OCI-LY3 (cell line): ENCODE measurements at regions not wholly inside any gene's neighbourhood (a gene's known extent, or its start where the extent isn't known, plus 50 kb on each side); places are given as distances from the start of the nearest gene placed in this dataset.

Experiments
- H2AFZ ChIP-seq: fragments of 200-600, 300-600 bp; shearing (Covaris generic); 2 replicates; pipeline ENCODE4 v1.6.0; 2014; ENCODE audit warnings: antibody characterized with exemption, low read depth, low read length
- H3K27ac ChIP-seq: fragments of 200-600, 300-600 bp; sonication (generic); 2 replicates; pipeline ENCODE4 v1.5.1; 2014; ENCODE audit warnings: mild to moderate bottlenecking, low read length, moderate library complexity, mixed read lengths
- H3K27me3 ChIP-seq: fragments of 200-600, 300-600 bp; sonication (generic); 2 replicates; pipeline ENCODE4 v1.6.1; 2014; ENCODE audit warnings: low read depth, low read length, mixed read lengths
- H3K36me3 ChIP-seq: fragments of 200-600, 300-600 bp; sonication (generic); replicated peaks from 2 replicates; pipeline ENCODE3; 2014; ENCODE audit warnings: low read depth, low read length, mixed read lengths
- H3K4me1 ChIP-seq: fragments of 300-600, 200-600 bp; sonication (generic); 2 replicates; pipeline ENCODE4 v1.6.1; 2014; ENCODE audit warnings: low read length, mixed read lengths
- H3K4me2 ChIP-seq: fragments of 200-600, 300-600 bp; sonication (generic); 2 replicates; pipeline ENCODE4 v1.6.1; 2014; ENCODE audit warnings: low read length, mixed read lengths
- H3K4me3 ChIP-seq: fragments of 300-600, 200-600 bp; sonication (generic); 2 replicates; pipeline ENCODE4 v1.5.1; 2014; ENCODE audit warnings: antibody characterized with exemption, mild to moderate bottlenecking, low read length, moderate library complexity
- H3K79me2 ChIP-seq: fragments of 300-600, 200-600 bp; shearing (Covaris generic); 2 replicates; pipeline ENCODE4 v1.6.1; 2014; ENCODE audit warnings: mild to moderate bottlenecking, low read length, mixed read lengths
- H3K9ac ChIP-seq: fragments of 300-600, 200-600 bp; shearing (Covaris generic); 2 replicates; pipeline ENCODE4 v1.6.0; 2014; ENCODE audit warnings: mild to moderate bottlenecking, low read length, moderate library complexity
- H3K9me3 ChIP-seq: fragments of 200-600, 300-600 bp; shearing (Covaris generic); 2 replicates; pipeline ENCODE4 v1.6.1; 2014; ENCODE audit warnings: low read length, mixed read lengths; ENCODE audit not compliant: insufficient read depth
- H4K20me1 ChIP-seq: fragments of 200-600, 300-600 bp; sonication (generic); 2 replicates; pipeline ENCODE4 v1.6.1; 2016; ENCODE audit warnings: low read length, mixed read lengths; ENCODE audit not compliant: insufficient read depth
- CTCF ChIP-seq: fragments of 200-600, 300-600 bp; sonication (generic); IDR thresholded peaks from 2 replicates; pipeline ENCODE4 v1.5.1; 2014; ENCODE audit warnings: antibody characterized with exemption, low read length, low read depth
- EZH2phosphoT487 ChIP-seq: fragments of 200-600 bp; shearing (Covaris generic); IDR thresholded peaks from 2 replicates; pipeline ENCODE4 v1.6.1; 2018; ENCODE audit warnings: antibody characterized with exemption, mixed run types, low read depth

- Histone ChIP-seq H3K9me3 (no peaks in the 10 kb centered on the region), H3K9ac (no peak overlapping the region), H3K4me1 (no peaks in the 10 kb centered on the region), H4K20me1 (no peaks in the 10 kb centered on the region), H3K79me2 (no peaks in the 10 kb centered on the region), H3K4me2 (no peak overlapping the region), H2AFZ (no peak overlapping the region), H3K27me3 (no peaks in the 10 kb centered on the region), H3K36me3 (no peaks in the 10 kb centered on the region), H3K27ac (no peak overlapping the region), H3K4me3 (no peak overlapping the region)
- no peak for TF ChIP-seq CTCF
- no peak for TF ChIP-seq EZH2phosphoT487
Measured at GRCh38 chr1:30512914-30513265, 210.5 kb downstream of the MATN1 start.

- Histone ChIP-seq H2AFZ (no peak overlapping the region), H3K4me3 (no peak overlapping the region), H3K9me3 (no peaks in the 10 kb centered on the region), H4K20me1 (no peaks in the 10 kb centered on the region), H3K27me3 (no peaks in the 10 kb centered on the region), H3K9ac (no peak overlapping the region), H3K36me3 (no peaks in the 10 kb centered on the region), H3K4me1 (no peaks in the 10 kb centered on the region), H3K27ac (no peak overlapping the region), H3K4me2 (no peak overlapping the region), H3K79me2 (no peaks in the 10 kb centered on the region)
- TF ChIP-seq EZH2phosphoT487 (no peak), CTCF (no peak)
Measured at GRCh38 chr1:30511991-30512913, 211.1 kb downstream of the MATN1 start.

- H3K4me3 ChIP-seq: no peak overlapping the region
- H3K79me2 ChIP-seq: no peaks in the 10 kb centered on the region
- no peaks in the 10 kb centered on the region for H3K36me3 ChIP-seq
- TF ChIP-seq CTCF (no peak), EZH2phosphoT487 (no peak)
- no peak overlapping the region for H3K4me2 ChIP-seq
- H3K27ac ChIP-seq: no peak overlapping the region
- H3K27me3 ChIP-seq: no peaks in the 10 kb centered on the region
- H3K4me1 ChIP-seq: no peaks in the 10 kb centered on the region
- H3K9ac ChIP-seq: no peak overlapping the region
- H4K20me1 ChIP-seq: no peaks in the 10 kb centered on the region
- no peaks in the 10 kb centered on the region for H3K9me3 ChIP-seq
- no peak overlapping the region for H2AFZ ChIP-seq
Measured at GRCh38 chr1:30511563-30511962, 211.8 kb downstream of the MATN1 start.

- TF ChIP-seq CTCF (no peak), EZH2phosphoT487 (no peak)
- Histone ChIP-seq H3K9me3 (no peaks in the 10 kb centered on the region), H3K36me3 (no peaks in the 10 kb centered on the region), H2AFZ (no peak overlapping the region), H3K9ac (no peak overlapping the region), H3K27ac (no peak overlapping the region), H3K4me1 (no peaks in the 10 kb centered on the region), H4K20me1 (no peaks in the 10 kb centered on the region), H3K4me3 (no peak overlapping the region), H3K27me3 (no peaks in the 10 kb centered on the region), H3K79me2 (no peaks in the 10 kb centered on the region), H3K4me2 (no peak overlapping the region)
Measured at GRCh38 chr1:30511106-30511505, 212.3 kb downstream of the MATN1 start.
